ENCODE measurements at regions not wholly inside any gene's neighbourhood (a gene's known extent, or its start where the extent isn't known, plus 50 kb on each side); places are given as distances from the start of the nearest gene placed in this dataset.

- DNase-seq = no peak
Measured at GRCh38 chr12:24118668-24119067, 169.2 kb upstream of the SOX5 start.

- DNase-seq = no peak
Measured at GRCh38 chr12:24116548-24116947, 167.1 kb upstream of the SOX5 start.

- peak; percentile 4 for DNase-seq
Measured at GRCh38 chr12:24113701-24114100, 164.2 kb upstream of the SOX5 start.

GRCh38 chr12:24111616-24112015 lies 162.1 kb upstream of the SOX5 start:
- DNase-seq = no peak

- DNase-seq = no peak
Measured at GRCh38 chr12:24111086-24111485, 161.6 kb upstream of the SOX5 start.

GRCh38 chr12:24109381-24110039 lies 160.0 kb upstream of the SOX5 start:
- DNase-seq = peak; percentile 53

- no peak for DNase-seq
Measured at GRCh38 chr12:24102676-24103075, 153.2 kb upstream of the SOX5 start.

- no peak for DNase-seq
Measured at GRCh38 chr12:24099576-24099975, 150.1 kb upstream of the SOX5 start.

GRCh38 chr12:24095245-24095644 lies 145.8 kb upstream of the SOX5 start:
- DNase-seq = no peak

- DNase-seq = no peak
Measured at GRCh38 chr12:24089510-24089890, 140.0 kb upstream of the SOX5 start.

- no peak for DNase-seq
Measured at GRCh38 chr12:24088751-24089509, 139.5 kb upstream of the SOX5 start.

GRCh38 chr12:24087294-24087693 lies 137.8 kb upstream of the SOX5 start:
- no peak for DNase-seq

- DNase-seq = no peak
Measured at GRCh38 chr12:24084800-24085199, 135.3 kb upstream of the SOX5 start.

- DNase-seq = peak; percentile 53
Measured at GRCh38 chr12:24083838-24084237, 134.4 kb upstream of the SOX5 start.

- DNase-seq = no peak
Measured at GRCh38 chr12:24081606-24082005, 132.1 kb upstream of the SOX5 start.

GRCh38 chr12:24081092-24081529 lies 131.6 kb upstream of the SOX5 start:
- DNase-seq = no peak

GRCh38 chr12:24080465-24080864 lies 131.0 kb upstream of the SOX5 start:
- DNase-seq = no peak

- no peak for DNase-seq
Measured at GRCh38 chr12:24079083-24079482, 129.6 kb upstream of the SOX5 start.

GRCh38 chr12:24078318-24078765 lies 128.9 kb upstream of the SOX5 start:
- no peak for DNase-seq

GRCh38 chr12:24077161-24077560 lies 127.7 kb upstream of the SOX5 start:
- no peak for DNase-seq

- DNase-seq = no peak
Measured at GRCh38 chr12:24075650-24076049, 126.2 kb upstream of the SOX5 start.

GRCh38 chr12:24073170-24073810 lies 123.8 kb upstream of the SOX5 start:
- no peak for DNase-seq

GRCh38 chr12:24072302-24072701 lies 122.8 kb upstream of the SOX5 start:
- DNase-seq = no peak

GRCh38 chr12:24071842-24072241 lies 122.4 kb upstream of the SOX5 start:
- DNase-seq = no peak

All from hematopoietic multipotent progenitor cell treated with erythropoietin and hydrocortisone succinate and interleukin-3 and kit ligand, for 4 days (in vitro differentiated cells).